SKM-1 (cell line): ENCODE measurements at regions not wholly inside any gene's neighbourhood (a gene's known extent, or its start where the extent isn't known, plus 50 kb on each side); places are given as distances from the start of the nearest gene placed in this dataset.
A peak's percentile ranks its signal among the peaks of the same experiment; 100 is the strongest.
"Not testable (repeated sequence)": the region's sequence is repeated elsewhere in the genome, so short reads cannot be mapped to it uniquely, and the experiment has no call there.

Experiments
- DNase-seq: peaks from one replicate; lab custom pipeline; 2025; ENCODE audit not compliant: unreplicated experiment; lab: John Stamatoyannopoulos, UW

- no peak for DNase-seq
These were observed 73.8 kb upstream of the MORC3 start for GRCh38 chr21:36246080-36246631.

DNA sequence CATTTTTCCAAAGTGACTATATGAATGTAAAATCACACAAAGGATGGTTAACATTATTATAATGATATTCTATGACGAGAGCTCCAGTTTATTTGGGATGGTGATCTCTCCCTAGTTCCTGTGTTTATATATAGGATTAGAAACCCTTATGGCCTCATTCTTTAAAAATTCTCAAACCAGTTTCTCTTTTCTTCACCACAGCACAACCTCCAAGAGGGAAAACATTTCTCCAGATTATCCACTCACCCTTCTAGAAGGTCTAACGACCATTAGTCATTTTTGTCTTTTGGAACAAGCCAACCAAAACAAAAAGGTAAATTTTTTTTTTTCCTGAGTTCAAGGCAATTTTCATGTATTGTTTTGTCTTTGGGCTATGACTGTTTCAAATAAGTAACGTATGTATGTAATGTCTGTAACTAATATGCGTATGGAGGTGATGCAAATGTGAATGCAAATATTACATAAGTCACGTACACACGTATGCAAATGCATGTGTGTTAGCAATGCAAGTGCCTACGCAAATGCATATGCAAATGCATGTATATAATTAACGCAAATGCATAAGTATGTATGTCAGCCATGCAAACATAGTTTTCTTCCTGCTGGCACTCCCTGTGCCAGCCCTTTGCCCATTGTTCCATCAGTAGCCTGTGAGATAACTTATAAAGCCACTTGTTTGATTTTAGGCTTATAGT, 72.5 kb upstream of the MORC3 start:
- no peak for DNase-seq

DNA sequence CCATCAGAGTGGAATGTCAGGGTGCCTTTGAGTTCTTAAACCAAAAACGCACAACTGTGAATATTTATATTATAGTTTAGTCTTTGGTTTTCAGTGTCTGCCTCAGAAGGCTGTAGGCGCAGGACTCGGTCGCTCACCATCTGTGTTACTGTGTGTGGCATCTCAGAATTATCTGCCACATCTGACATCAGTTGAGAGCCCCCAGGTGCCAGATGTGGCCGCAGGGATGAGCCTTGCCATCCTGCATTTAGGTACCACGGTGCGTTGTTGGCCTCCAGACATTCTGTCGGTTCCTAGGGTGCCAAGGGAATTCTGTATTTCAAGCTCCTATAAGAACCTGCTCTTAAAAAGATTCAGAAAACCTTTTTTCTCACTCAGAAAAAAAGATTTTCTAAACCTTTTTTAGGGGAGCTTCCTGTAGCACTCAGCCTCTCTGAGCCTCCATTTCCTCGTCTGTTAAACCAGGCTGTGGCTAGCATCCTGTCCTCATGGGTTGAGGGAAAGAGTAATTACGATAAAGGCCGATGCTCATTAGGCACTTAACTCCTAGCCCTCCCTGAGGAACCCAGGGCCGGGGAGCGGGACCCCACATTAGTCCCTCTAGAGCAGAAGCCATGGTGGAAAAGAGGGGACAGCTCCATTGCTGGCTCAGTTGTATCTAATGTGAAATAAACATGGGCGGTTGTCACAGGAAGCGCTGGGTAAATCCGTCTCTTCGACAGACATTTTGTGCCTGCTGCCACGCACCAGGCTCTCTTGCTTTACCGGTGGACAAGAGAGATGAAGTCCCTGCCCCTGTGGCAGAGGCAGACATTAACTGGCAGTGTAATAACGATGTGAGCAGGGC, 70.2 kb upstream of the MORC3 start:
- no peak for DNase-seq

GRCh38 chr21:36250423-36251075, 69.4 kb upstream of the MORC3 start:
- no peak for DNase-seq

- no peak for DNase-seq
These were observed 65.7 kb upstream of the MORC3 start for GRCh38 chr21:36254106-36254941.

- no peak for DNase-seq
These were observed 64.3 kb upstream of the MORC3 start for GRCh38 chr21:36255663-36256062.

- DNase-seq: no peak
These were observed 62.3 kb upstream of the MORC3 start for GRCh38 chr21:36257657-36258056.

- peak; percentile 60 for DNase-seq
These were observed 59.8 kb upstream of the MORC3 start for GRCh38 chr21:36260030-36260787.

- no peak for DNase-seq
These were observed 59.2 kb upstream of the MORC3 start for GRCh38 chr21:36260802-36261201.

DNA sequence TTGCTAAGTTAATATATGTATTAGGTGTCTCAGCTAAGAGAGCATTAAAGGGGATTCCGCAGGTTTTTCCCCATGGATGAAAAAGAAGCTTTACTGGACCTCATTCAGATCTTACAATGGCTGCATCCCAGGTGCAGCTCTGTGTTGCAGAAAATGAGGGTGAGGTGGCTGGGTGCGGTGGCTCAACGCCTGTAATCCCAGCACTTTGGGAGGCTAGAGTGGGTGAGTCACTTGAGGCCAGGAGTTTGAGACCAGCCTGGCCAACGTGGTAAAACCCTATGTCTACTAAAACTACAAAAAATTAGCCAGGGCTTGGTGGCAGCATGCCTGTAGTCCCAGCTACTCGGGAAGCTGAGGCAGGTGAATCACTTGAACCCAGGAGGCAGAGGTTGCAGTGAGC, 58.5 kb upstream of the MORC3 start:
- no peak for DNase-seq

DNA sequence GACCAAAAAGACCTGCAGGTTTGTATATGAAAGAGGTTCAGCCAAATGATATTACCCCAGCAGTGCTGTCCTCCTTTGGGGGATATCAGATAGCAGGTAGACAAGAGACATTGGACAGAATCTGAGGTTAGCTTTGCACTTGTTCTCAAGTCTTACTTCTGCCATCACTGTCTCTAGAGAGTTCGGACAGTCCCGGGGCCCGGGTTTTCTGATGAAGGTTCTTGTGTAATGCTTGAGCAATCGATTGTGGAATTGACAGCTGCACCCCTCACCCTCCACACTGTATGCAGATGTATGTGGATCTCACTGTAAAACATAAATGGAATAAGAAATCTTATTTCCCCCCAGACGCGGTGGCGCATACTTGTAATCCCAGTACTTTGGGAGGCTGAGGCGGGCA, 56.2 kb upstream of the MORC3 start:
- no peak for DNase-seq

GRCh38 chr21:36265431-36265830, 54.6 kb upstream of the MORC3 start:
- DNase-seq: no peak

GRCh38 chr21:36267828-36268227, 52.2 kb upstream of the MORC3 start:
- not testable (repeated sequence) for DNase-seq

DNA sequence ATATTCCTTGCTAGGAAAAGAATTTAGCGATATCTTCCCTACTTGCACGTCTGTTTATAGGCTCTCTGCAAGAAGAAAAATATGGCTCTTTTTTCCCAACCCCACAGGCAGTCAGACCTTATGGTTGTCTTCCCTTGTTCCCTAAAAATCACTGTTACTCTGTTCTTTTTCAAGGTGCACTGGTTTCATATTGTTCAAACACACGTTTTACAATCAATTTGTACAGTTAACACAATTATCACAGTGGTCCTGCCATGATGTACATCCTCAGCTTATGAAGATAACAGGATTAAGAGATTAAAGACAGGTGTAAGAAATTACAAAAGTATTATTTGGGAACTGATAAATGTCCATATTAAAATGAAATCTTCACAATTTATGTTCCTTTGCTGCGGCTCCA, 51.7 kb upstream of the MORC3 start:
- not testable (repeated sequence) for DNase-seq
